Esophagus muscularis mucosa (tissue), 4 donors: ENCODE measurements at regions not wholly inside any gene's neighbourhood (a gene's known extent, or its start where the extent isn't known, plus 50 kb on each side); places are given as distances from the start of the nearest gene placed in this dataset.

Experiments used
- EP300 ChIP-seq: sonication (generic); formaldehyde crosslinking; IDR thresholded peaks from one replicate; pipeline ENCODE4 v1.6.1; 2017; ENCODE audit warnings: antibody characterized with exemption
- POLR2AphosphoS5 ChIP-seq, 2 donors: sonication (generic); formaldehyde crosslinking; IDR thresholded peaks; one replicate each; pipeline ENCODE4 v1.6.1; 2017; ENCODE audit warnings: antibody characterized with exemption in 2 of 2
- TF ChIP-seq, protein P1 (sequence below), 3 experiments: fragments of 200-600 bp in 2 of 3; fragments of 450-650 bp in 1 of 3; sonication (generic) in 2 of 3; IDR thresholded peaks; one replicate each; pipeline ENCODE4 v1.5.1; 2017 to 2019; ENCODE audit warnings: antibody characterized with exemption in 3 of 3, mild to moderate bottlenecking in 2 of 3, moderate library complexity in 1 of 3

DNA sequence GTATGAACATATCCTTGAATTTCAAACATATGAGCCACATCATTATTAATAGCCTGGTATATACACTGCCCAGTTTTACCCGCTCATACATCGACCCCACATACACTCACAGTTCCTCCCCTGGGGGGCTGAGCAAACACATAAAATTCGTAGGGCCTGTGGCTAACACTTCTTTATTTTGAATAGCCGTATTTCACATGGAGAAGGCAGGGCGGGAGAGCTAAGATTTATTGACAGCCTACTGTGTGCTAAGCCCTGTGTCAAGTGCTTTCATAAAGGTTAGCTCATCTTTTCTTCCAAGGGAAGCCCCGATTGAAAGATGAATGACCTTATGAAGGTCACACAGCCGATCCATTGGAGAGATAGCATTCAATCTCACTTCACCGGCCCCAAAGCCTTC lies 134.4 kb downstream of the ENC1 start:
- TF ChIP-seq POLR2AphosphoS5 (IDR thresholded peaks at IDR 0.05) (no peak), EP300 (no peak)
- TF ChIP-seq, protein P1, sequence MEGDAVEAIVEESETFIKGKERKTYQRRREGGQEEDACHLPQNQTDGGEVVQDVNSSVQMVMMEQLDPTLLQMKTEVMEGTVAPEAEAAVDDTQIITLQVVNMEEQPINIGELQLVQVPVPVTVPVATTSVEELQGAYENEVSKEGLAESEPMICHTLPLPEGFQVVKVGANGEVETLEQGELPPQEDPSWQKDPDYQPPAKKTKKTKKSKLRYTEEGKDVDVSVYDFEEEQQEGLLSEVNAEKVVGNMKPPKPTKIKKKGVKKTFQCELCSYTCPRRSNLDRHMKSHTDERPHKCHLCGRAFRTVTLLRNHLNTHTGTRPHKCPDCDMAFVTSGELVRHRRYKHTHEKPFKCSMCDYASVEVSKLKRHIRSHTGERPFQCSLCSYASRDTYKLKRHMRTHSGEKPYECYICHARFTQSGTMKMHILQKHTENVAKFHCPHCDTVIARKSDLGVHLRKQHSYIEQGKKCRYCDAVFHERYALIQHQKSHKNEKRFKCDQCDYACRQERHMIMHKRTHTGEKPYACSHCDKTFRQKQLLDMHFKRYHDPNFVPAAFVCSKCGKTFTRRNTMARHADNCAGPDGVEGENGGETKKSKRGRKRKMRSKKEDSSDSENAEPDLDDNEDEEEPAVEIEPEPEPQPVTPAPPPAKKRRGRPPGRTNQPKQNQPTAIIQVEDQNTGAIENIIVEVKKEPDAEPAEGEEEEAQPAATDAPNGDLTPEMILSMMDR (IDR thresholded peaks at IDR 0.05), result no peak
